Activated CD8-positive, alpha-beta T cell treated with anti-CD3 and anti-CD28 coated beads for 36 hours (primary cell): ENCODE measurements at regions not wholly inside any gene's neighbourhood (a gene's known extent, or its start where the extent isn't known, plus 50 kb on each side); places are given as distances from the start of the nearest gene placed in this dataset.
"Not testable (repeated sequence)": the region's sequence is repeated elsewhere in the genome, so short reads cannot be mapped to it uniquely, and the experiment has no call there.

Experiments used
- ATAC-seq: fragments of 200-7000 bp; cut with Tn5 transposase; one replicate; pipeline ENCODE4 v1.10.0; 2021; ENCODE audit warnings: mild to moderate bottlenecking, moderate library complexity
- CTCF ChIA-PET: fragments of 350-600 bp; sonication (Branson Sonifier 250); formaldehyde crosslinking; loops from one replicate; lab custom pipeline; 2021; ENCODE audit warnings: antibody characterized with exemption; lab: Charles Lee
- POLR2A ChIA-PET: fragments of 350-600 bp; sonication (Branson Sonifier 250); formaldehyde crosslinking; loops from one replicate; lab custom pipeline; 2021; ENCODE audit warnings: antibody characterized with exemption; lab: Charles Lee
- DNase-seq: peaks from one replicate; pipeline ENCODE4 v3.0.0-alpha.2; 2020
- H3K27ac Mint-ChIP-seq: one replicate; pipeline ENCODE4 v1.8.0; 2021; ENCODE audit warnings: mild to moderate bottlenecking, mixed read lengths
- H3K27me3 Mint-ChIP-seq: one replicate; pipeline ENCODE4 v1.8.0; 2021; ENCODE audit warnings: mixed read lengths
- H3K36me3 Mint-ChIP-seq: one replicate; pipeline ENCODE4 v1.8.0; 2021; ENCODE audit warnings: low read depth, mixed read lengths
- H3K4me1 Mint-ChIP-seq: one replicate; pipeline ENCODE4 v1.8.0; 2021; ENCODE audit warnings: low read depth, mixed read lengths
- H3K4me3 Mint-ChIP-seq: one replicate; pipeline ENCODE4 v1.8.0; 2021; ENCODE audit warnings: mild to moderate bottlenecking, moderate library complexity, mixed read lengths
- H3K9me3 Mint-ChIP-seq: one replicate; pipeline ENCODE4 v1.8.0; 2021; ENCODE audit warnings: mixed read lengths
- intact Hi-C: fragments of 100-400 bp; cut with micrococcal nuclease; formaldehyde crosslinking; loops from one replicate; pipeline ENCODE4 v1.10.0; 2022
- TF ChIP-seq, protein P1 (sequence below): fragments of 200-600 bp; IDR thresholded peaks from one replicate; pipeline ENCODE4 v1.8.0; 2022; ENCODE audit warnings: antibody characterized with exemption, mild to moderate bottlenecking

DNA sequence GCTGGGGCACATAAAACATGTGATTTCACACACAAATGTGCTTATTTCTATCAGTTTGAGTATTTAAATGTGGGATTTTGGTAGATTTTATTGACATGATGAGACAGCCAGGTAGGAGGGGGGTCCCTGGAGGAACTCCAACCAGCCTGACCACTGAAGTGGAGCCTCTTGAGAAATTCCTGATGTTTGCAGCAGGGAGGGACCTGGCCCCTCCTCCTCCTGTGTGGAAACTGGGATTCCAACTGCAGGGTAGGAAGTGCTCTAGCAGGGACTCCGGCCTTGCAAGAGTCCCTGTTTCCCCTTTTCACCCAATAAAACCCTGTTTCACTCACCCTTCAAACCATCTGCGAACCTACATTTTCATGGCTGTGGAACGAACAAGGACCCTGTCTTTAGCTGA is 2224.0 kb upstream of the AGA start:
- ATAC-seq: no peak
- no peak for DNase-seq
- ChIA-PET CTCF (no interaction called here), POLR2A (no interaction called here)
- H3K4me1 Mint-ChIP-seq: no peaks in the 10 kb centered on the region
- H3K27me3 Mint-ChIP-seq: no peaks in the 10 kb centered on the region
- TF ChIP-seq, protein P1, sequence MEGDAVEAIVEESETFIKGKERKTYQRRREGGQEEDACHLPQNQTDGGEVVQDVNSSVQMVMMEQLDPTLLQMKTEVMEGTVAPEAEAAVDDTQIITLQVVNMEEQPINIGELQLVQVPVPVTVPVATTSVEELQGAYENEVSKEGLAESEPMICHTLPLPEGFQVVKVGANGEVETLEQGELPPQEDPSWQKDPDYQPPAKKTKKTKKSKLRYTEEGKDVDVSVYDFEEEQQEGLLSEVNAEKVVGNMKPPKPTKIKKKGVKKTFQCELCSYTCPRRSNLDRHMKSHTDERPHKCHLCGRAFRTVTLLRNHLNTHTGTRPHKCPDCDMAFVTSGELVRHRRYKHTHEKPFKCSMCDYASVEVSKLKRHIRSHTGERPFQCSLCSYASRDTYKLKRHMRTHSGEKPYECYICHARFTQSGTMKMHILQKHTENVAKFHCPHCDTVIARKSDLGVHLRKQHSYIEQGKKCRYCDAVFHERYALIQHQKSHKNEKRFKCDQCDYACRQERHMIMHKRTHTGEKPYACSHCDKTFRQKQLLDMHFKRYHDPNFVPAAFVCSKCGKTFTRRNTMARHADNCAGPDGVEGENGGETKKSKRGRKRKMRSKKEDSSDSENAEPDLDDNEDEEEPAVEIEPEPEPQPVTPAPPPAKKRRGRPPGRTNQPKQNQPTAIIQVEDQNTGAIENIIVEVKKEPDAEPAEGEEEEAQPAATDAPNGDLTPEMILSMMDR: no peak
- intact Hi-C loops: no loop called here
- no peak overlapping the region for H3K27ac Mint-ChIP-seq
- no peaks in the 10 kb centered on the region for H3K36me3 Mint-ChIP-seq
- peaks cover 17% of the 10 kb centered on the region for H3K9me3 Mint-ChIP-seq
- no peak overlapping the region for H3K4me3 Mint-ChIP-seq

DNA sequence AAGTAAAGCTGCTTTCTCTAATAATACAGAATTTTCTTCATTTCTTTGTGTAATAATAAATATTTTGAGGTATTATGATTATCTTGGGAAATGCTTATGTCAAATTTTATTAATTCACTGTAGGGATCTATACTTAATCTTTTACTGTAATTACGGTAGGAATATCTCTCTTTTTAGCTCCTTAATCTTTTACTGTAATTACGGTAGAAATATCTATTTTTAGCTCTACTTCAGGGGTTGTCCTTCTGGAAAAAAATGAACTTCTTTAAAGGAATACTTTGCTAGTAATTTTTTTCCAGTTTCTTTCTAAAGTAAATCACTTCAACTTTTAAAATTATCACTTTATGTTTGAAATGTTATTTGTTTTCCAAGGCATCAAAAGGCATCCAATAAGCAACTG is 2229.4 kb upstream of the AGA start:
- Mint-ChIP-seq H3K4me1 (no peaks in the 10 kb centered on the region), H3K4me3 (no peak overlapping the region), H3K36me3 (no peaks in the 10 kb centered on the region), H3K27ac (no peak overlapping the region), H3K9me3 (peaks cover 4% of the 10 kb centered on the region), H3K27me3 (no peaks in the 10 kb centered on the region)
- TF ChIP-seq, protein P1: no peak
- CTCF ChIA-PET: no interaction called here
- DNase-seq: no peak
- no peak for ATAC-seq
- POLR2A ChIA-PET: no interaction called here
- intact Hi-C loops: no loop called here

DNA sequence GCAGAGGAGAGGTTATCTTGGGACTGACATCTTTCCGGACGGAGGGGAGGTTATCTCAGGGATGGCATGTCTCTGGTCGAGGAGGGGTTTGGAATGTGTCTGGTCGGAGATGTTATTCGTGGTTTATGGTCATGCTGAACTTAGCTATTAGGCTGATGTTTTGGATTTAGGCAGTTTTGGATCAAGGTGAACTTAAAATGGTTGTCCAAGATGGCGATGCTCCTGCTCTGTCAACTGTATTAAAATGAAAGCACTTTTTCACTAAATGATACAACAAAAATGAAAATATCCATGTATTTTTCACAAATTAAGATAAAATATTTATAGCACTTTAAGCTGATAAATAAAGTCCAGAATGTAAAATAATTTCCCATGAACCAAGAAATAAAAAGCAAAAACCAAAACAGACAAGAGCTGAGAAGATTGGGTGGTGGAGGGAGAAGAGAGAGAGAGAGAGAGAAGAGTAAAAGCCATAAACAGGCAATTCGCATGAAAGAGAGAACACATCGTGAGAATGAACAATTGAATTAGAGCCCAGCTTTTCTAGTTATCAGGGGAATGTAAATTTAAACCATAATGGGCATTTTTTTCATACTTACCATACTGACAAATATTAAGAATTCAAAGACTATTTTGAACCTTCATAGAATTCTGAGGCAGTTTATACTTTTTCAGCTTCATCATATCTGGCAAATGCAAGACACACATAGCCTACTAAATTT is 2236.0 kb upstream of the AGA start:
- CTCF ChIA-PET: no interaction called here

DNA sequence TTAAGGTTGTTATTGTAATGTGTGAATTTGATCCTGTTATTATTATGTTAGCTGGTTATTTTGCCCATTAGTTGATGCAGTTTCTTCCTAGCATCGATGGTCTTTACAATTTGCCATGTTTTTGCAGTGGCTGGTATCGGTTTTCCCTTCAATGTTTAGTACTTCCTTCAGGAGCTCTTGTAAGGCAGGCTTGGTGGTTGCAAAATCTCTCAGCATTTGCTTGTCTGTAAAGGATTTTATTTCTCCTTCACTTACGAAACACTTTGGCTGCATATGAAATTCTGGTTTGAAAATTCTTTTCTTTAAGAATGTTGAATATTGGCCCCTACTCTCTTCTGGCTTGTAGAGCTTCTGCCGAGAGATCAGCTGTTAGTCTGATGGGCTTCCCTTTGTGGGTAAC is 2241.4 kb upstream of the AGA start:
- POLR2A ChIA-PET, H3K4me3 Mint-ChIP-seq, H3K27ac Mint-ChIP-seq, H3K4me1 Mint-ChIP-seq, H3K9me3 Mint-ChIP-seq, DNase-seq, intact Hi-C loops, H3K27me3 Mint-ChIP-seq, H3K36me3 Mint-ChIP-seq, CTCF ChIA-PET, ATAC-seq: not testable (repeated sequence)

More for the DNA sequence above, 2236.0 kb upstream of the AGA start:
- Mint-ChIP-seq H3K4me3 (no peak overlapping the region), H3K27ac (no peak overlapping the region), H3K4me1 (no peaks in the 10 kb centered on the region), H3K9me3 (peaks cover 12% of the 10 kb centered on the region), H3K27me3 (no peaks in the 10 kb centered on the region), H3K36me3 (no peaks in the 10 kb centered on the region)
- TF ChIP-seq, protein P1: no peak
- intact Hi-C loops: no loop called here
- POLR2A ChIA-PET: no interaction called here
- ATAC-seq: no peak
- DNase-seq: no peak

DNA sequence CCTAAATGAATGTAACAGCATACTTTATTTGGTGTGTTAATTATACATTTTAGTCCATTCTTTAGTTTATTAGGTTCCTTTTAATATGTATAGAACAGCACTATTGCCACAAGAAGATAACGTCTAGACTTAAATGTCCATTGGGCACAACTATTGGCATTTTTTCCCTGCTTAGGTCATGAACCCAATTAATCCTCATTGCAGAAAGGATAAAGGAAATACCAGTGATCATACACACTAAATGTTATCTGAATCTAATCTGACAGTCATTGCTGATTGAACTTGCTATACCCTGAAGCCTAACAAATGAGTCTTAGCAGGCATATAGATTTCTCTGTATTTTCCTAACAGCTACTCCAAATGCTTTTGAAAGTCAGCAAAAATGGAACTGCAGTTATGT is 2250.0 kb upstream of the AGA start:
- H3K4me3 Mint-ChIP-seq: no peak overlapping the region
- H3K27ac Mint-ChIP-seq: no peak overlapping the region
- ATAC-seq (no peak), DNase-seq (no peak)
- H3K27me3 Mint-ChIP-seq: no peaks in the 10 kb centered on the region
- ChIA-PET POLR2A (no interaction called here), CTCF (no interaction called here)
- peaks cover 2% of the 10 kb centered on the region for H3K9me3 Mint-ChIP-seq
- intact Hi-C loops: no loop called here
- H3K36me3 Mint-ChIP-seq: no peaks in the 10 kb centered on the region
- no peaks in the 10 kb centered on the region for H3K4me1 Mint-ChIP-seq
- TF ChIP-seq, protein P1: no peak
